Stimulated activated CD4-positive, alpha-beta T cell treated with anti-CD3 and anti-CD28 coated beads, Interleukin-2, amount 100 ng/mL, for 48 hours (primary cell): ENCODE measurements at regions not wholly inside any gene's neighbourhood (a gene's known extent, or its start where the extent isn't known, plus 50 kb on each side); places are given as distances from the start of the nearest gene placed in this dataset.
"Not testable (repeated sequence)": the region's sequence is repeated elsewhere in the genome, so short reads cannot be mapped to it uniquely, and the experiment has no call there.

ENCODE experiments used
- DNase-seq, 2 donors: peaks; one replicate each; pipeline ENCODE4 v3.0.0-alpha.2; 2020

DNA sequence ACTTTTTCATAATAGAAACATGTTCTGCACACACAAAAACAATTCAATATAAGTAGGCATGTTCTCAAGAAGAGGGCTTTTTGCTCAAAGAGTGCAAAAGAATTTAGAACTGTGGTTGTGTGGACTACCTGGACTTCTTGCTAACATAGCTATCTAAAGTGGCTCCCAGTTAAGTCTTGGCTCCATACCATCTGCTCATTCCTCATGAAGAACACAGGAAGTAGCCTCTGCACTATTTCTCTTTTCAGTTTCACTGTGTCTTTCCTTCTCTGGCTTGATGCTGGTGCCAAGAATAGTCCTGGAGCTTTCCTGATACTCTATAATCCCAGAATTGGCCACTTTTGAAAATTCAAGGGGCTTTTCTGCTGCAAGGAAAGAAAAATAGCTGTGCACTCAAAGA, 127.4 kb downstream of the CCER1 start:
- no peak for DNase-seq

DNA sequence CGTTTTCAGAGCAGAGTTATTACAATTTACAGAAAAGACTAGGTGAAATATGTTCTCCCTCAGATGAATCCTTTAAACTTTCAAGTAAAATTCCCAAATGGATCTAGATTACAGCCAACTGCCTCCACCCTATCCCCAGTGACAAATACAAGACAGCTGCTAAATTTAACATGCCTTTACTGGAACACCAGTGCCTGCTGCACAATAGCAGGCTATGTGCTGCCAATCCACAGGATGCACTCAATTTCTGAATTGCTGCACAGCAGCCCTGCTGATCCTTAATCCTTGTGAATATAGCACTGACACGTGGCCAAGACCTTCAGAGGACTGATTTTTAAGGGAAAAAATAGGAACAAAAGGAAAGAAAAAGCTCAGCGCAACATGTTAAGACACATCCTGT, 128.9 kb downstream of the CCER1 start:
- DNase-seq = no peak

DNA sequence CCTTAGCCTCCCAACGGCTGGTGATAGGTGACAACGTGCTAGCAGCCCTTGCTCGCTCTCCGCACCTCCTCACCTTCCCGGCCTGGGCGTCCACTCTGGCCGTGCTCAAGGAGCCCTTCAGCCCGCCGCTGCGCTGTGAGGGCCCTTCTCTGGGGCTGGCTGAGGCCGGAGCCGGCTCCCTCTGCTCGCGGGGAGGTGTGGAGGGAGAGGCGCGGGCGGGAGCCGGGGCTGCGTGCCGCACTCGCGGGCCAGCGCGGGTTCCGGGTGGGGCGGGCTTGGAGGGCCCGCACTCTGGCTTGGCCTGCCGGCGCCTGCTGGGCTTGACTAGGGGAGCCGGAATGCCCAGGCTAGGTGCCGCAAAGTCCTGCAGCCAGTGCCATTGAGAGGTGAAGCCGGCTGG, 131.1 kb downstream of the CCER1 start:
- no peak for DNase-seq

DNA sequence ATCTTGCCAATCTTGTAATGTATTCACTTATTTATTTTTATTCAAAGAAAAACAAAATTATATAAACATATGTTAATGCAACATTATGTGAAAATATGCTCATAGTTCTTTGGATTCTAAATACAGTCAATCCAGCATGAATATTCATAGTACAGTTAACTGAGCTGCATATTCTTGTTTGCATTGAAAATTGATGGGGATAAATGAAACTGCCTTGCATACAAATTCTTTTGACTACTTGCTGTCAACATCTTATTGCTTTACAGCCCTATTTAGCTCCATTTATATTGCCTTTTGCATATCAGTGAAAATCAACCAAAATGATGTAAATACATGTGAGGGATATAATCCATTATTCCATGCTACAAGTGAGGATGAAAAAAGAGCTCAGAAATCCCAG, 135.3 kb downstream of the CCER1 start:
- no peak for DNase-seq

DNA sequence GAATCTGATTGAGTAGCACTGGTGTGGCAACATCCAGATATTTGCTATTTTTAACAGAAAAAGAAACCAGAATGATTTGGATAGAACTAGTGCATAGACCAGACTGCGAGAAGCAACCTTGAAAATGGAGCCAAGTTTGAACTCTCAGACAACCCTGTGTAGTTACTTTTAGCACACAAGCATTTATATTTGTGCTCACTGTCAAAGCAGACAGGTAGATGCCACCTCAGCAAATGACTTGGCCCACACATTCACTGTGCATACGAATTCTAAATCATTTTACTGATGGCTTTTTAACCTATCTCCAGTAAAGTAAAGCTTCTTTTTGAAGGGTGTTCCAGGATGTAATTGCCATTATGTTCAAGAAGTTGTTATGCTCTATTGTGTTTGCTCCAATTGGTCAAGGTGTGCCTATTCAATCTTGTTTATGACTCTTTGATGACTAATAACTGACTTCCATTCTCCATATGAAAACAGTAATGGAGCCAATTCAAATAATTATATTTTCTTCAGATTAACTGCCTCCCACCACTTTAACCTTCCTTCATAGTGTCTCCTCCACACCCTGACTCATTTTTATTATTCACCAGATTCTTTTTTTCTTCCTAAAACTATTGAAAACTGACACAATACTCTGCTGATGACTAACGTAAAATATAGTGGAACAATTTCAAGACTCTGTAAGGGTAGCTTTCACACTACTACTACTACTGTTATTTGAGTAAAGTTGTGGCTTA, 138.5 kb downstream of the CCER1 start:
- DNase-seq = no peak

DNA sequence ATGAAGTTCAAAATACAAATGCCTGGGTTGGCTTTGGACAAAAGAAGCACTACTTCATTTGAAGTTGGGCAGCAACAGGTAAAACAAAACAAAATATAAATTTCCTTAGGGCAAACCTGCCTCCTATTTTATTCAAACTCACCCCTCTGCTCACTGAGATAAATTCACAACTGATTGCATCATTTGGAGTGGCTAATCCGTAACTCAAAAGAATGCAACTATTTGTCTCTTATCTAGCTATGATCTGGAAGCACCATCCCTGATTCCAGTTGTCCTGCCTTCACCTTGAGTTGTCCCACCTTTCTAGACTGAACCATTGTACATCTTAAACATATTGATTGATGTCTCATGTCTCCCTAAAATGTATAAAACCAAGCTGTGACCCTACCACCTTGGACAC, 145.0 kb downstream of the CCER1 start:
- no peak for DNase-seq

DNA sequence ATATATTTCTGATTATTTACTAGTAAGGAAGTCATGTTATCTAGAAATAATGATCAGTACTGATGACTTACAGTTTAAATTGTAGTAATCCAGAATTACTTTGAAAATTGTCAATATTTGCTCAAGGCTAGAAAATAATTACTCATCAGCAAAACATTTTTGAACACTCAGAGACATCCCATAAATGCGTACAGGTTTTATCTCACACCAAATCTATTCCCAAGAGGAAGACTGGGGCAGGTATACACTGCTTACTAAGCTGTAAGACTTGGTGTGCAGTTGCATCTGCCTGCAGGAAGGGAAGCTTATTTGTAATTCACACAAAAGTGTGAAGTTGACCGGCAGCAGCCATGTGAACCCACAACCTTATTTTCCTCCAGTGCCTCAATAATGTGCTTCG, 146.4 kb downstream of the CCER1 start:
- no peak for DNase-seq

DNA sequence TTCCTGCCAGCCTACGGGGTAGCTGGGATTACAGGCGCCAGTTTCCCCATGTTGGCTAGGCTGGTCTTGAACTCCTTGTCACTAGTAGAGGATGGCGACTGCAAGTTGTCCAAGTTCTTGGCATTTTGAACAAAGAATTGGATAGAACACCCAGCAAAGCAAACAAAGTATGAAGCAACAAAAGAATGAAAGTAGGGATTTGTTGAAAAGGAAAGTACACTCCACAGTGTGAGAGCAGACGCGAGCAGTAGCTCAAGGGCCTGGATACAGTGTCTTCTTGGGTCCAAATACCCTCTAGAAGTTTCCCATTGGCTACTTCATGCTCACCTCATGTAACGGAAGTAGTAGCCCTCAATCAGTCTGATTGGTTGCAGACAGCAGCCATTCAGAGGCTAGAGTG, 152.2 kb downstream of the CCER1 start:
- DNase-seq = no peak

DNA sequence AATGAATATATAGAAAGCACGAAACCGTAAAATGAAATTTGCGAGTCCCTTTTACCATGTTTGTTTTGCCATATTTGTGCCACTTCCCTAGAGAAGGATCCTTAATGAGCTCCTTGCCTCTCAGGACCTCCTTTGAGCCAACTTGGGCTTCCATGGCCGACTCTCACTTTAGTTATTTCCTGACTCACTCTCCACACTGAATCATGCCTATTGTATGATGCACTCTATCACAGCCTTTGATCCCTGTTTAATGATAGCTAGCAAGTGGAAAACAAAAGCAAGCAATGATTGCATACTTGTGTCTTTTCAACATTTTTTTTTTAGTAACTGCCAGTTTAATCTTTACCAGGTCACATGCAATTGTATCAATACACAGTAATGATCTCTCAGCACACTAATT, 153.2 kb downstream of the CCER1 start:
- DNase-seq = no peak

DNA sequence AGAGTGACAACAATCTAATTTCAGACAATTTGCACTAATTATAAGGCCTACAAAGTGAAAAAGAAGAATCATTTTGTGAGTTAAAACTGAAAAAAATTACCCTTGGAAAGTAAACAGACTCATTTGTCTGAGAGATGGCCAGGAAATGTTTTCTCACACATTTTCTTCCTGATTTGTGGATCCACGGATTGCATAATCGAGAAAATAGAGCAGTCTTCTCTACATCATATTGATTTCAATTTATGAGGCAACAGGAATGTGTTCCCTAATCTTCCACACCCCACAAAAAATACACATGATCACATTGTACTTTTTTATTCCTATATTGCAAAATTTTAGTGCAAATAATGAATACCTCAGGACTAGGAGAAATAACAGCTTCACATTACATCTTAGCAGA, 160.8 kb downstream of the CCER1 start:
- no peak for DNase-seq

DNA sequence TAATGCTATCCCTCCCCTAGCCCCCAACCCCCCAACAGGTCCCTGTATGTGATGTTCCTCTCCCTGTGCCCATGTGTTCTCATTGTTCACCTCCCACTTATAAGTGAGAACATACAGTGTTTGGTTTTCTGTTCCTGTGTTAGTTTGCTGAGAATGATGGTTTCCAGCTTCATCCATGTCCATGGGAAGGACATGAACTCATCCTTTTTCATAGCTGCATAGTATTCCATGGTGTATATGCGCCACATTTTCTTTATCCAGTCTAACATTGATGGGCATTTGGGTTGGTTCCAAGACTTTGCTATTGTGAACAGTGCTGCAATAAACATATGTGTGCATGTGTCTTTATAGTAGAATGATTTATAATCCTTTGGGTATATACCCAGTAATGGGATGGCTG, 162.3 kb downstream of the CCER1 start:
- DNase-seq = not testable (repeated sequence)

DNA sequence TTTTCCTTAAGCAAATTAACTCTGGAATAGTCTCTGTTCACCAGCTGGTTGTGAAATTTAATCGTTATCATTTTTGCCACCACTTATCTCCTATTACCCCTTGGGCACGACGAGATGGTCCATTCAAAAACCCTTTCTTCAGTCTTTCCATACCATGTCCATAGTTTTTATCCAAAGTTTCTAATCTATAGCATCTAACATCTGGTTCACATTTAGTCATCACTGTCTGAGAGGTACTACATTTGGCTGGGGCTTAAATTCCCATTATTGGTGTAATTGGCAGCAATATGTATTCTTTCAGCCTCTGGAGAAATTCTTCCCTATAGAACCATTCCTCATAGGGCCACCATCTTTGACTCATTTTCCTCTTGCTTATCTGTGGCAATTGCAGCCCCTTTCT, 163.5 kb downstream of the CCER1 start:
- DNase-seq = no peak

DNA sequence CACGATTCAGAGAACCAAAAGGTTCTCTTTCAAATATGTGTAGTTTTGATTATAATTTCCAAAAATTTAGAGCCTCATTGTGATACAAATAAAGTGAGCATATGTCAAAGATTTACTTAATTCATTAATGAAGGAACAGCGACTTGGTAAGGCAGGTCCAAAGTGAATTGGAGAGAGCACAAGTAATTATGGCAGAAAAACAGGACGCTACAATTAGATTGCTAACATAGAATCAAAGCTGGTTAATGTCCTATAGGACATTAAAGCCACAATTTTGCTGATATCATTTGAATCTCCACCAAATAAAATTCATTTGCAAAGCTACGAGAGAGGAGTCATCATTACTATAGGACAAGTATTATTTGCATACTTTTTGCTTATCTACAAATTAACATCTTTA, 164.2 kb downstream of the CCER1 start:
- no peak for DNase-seq

DNA sequence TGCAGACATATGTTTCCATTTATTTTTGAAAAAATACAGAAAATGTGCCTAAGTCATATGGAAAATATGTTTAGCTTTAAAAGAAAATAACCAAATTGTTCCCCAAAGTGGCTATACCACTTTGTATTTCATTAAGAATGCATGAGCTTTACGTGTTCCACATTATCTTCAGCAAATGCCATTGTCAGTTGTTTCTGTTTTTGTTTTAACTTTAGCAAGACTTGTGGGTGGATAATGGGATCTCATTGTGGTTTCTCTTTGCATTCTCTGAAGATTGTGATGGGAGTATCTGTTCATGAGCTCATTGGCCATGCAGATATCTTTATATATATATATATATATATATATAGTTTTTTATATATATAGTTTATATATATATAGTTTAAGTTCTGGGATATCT, 181.5 kb downstream of the CCER1 start:
- DNase-seq = no peak

DNA sequence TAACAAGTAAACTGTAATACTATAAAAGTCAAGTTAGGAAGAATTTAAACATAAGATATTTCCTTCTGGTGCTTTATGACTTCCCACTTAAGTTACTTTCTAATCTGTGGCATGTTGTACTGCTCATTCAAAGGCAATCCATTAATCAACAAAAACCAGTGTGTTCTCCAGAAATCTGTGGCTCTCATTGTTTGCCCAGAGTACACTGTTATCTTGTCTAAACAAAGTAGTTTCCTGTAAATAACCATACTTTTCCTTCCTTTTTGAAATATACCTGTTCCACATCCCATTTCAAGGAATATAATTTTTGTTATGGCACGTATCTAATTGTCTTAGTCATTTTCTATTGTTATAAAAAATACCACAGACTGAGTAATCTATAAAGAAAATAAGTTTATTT, 184.1 kb downstream of the CCER1 start:
- DNase-seq = no peak

DNA sequence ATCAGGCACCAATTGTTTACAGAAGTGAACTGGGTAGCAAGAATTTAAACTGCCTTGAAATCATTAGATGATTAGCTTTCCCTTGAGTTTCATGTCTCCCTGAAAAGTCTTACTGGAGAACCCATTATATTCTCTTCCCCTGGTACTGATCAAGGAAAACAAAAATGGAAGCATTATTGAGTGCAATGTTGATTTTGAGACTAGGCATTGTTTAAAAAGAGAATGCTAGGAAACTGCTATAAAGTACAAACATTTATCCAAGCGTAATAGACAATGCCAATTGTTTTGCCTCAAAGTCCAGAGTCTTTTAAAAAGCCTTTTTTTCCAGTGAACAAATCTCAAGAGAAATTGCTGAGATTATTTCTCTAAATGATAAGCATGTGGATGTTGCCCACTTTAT, 197.0 kb downstream of the CCER1 start:
- no peak for DNase-seq

DNA sequence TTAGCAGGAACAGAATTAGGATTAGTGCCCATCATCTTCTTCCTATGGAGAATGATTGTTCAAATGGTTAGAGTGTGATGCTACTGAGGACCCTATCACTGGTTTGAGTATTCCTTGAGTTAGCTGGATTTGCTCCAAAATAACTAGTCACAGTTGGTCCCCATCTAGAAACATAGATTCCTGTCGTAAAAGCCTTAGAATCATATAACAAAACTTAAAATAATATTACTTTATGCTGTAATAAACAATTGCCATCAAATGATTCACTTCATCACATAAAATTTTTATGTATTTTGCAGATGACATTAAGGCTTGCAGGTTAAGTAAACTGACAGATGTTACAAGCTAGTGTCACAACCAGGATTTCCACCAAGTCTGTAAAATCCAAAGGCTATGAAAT, 209.8 kb downstream of the CCER1 start:
- DNase-seq = no peak

DNA sequence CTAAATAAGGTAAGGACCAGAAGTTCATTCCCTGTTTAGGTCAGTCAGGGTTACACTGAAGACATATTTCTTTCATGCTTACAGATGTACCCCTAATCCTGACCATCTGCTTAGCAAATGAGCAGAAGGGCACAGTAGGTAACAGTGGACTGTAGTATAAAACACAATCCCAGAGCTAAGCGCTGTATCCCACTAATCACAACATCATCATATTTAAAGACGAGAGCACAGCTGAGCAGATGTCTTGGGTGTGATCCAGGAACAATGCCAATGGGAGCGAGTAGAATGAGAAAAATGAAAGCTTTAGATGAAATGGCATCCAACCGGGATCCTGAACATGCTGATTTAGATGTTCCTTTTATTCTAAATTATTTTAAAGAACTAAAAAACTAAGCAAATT, 213.4 kb downstream of the CCER1 start:
- no peak for DNase-seq

DNA sequence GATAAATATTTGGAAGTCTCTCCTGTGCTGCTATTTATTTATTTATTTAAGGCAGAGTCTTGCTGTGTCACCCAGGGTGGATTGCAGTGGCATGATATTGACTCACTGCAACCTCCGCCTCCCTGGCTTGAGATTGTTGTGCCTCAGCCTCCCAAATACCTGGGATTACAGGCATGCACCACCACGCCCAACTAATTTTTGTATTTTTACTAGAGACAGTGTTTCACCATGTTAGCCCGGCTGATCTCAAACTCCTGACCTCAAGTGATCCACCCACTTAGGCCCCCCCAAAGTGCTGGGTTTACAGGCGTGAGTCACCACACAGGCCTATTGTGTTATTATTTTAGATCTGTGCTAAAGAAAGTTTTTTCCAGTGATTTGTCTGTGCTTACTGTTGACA, 225.2 kb downstream of the CCER1 start:
- no peak for DNase-seq

DNA sequence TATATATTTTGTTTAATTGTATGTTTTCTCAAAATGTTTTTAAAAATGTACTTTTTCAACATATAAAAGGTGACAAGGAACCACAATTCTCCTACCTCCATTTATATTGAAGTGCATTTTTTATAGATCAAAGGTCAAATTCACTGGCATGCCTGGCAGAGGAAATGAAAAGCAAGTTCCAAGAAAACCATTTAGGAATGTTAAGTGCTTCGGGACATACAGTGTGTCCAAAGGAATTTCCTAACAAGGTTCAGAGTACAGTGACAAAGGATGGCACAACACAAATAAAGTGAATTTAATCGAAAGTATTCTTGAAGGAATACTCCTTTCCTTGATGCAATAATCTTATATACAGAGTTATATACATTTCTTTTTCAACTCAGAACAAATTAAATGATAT, 242.3 kb downstream of the CCER1 start:
- no peak for DNase-seq

DNA sequence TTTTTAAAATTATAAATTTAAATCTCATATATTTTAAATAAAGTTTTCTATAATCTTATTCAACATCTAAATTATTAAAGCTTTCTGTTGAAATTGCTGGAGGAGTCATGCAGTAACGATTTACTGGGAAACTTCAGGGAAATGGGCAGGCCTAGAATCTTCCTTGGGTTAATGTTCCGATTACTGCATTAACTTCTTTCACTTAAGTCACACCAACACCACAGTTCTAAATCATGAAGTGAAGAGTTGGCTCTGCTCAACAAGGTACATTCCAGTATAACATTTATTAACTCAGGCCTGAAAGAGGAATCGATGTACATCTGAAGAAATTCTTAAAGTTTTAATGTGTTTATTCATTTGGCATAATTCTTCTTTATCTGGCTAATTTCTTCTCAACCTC, 244.3 kb downstream of the CCER1 start:
- DNase-seq = no peak

DNA sequence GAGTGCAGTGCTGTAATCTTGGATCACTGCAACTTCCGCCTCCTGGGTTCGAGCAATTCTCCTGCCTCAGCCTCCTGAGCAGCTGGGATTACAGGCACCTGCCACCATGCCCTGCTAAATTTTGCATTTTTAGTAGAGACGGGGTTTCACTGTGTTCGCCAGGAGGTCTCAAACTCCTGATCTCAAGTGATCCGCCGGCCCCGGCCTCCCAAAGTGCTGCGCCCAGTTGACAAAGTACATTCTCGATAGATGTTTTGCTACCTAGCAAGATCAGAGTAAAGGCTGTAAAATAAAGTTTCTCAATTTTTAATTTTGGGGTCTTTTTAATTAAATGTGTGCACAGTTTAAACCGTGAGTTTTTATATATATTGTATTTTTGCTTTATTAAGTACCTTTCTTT, 248.9 kb downstream of the CCER1 start:
- no peak for DNase-seq

DNA sequence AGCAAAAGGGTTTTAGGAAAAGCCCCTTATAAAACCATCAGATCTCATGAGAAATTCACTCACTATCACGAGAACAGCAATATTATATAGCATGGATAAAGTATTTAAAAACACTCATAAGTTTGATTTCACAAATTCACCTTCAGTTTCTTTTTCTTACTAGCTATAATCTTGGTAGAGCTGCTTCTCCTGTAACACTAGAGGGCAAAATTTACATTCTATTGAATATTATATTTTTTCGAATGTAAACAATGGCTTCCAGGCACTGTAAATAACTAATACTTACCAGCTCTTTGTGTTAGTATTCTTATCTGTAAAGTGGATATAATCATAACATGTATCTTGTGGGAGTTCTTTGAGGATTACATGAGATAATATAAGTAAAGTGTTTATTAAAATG, 259.6 kb downstream of the CCER1 start:
- DNase-seq = no peak

DNA sequence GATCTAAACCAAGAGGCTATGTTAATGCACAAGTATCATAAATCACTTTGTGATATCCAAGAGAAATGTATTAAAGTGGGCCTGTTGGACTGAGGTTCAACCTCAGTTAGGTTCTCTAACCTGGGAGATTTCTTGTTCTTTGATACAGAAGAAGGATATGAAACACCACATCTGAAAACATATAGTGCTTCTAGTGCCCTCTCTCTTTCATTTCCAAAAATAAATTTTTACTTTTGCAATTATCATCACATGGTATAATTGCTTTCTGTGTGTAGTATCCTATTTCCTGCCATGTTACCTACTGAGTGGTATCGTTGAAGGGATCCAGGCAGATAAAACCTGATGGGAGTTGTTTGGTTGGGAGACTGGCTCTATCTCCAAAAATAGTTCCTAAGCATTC, 264.9 kb downstream of the CCER1 start:
- DNase-seq = no peak

DNA sequence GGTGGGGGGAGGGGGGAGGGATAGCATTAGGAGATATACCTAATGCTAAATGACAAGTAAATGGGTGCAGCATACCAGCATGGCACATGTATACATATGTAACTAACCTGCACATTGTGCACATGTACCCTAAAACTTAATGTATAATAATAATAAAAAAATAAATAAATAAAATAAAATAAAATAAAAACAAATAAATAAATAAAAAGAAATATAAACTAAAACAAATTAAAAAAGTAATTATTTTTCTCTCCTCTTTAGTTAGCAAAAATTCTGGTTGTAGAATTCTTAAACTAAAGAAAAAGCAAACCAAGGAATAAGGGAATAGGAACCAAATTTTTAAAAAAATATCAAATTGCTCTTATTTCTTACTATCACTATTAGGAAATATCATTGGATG, 267.3 kb downstream of the CCER1 start:
- not testable (repeated sequence) for DNase-seq

DNA sequence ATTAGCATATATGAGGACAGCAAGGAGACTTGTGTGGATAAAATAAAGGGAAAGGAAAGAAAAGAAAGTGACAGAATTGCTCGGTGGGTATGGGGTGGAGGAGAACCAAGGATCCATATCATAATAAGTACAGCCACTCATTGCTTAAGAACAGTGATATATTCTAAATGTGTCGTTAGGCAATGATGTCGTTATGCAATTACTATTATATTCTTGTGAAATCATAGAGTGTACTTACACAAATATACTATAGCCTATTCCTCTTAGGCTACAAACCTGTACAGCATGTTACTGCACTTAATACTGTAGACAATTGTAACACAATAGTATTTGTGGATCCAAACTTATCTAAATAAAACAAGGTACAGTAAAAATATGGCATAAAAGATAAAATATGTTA, 271.1 kb downstream of the CCER1 start:
- no peak for DNase-seq
